D341Med (cell line): ENCODE measurements at regions not wholly inside any gene's neighbourhood (a gene's known extent, or its start where the extent isn't known, plus 50 kb on each side); places are given as distances from the start of the nearest gene placed in this dataset.
"Not testable (repeated sequence)": the region's sequence is repeated elsewhere in the genome, so short reads cannot be mapped to it uniquely, and the experiment has no call there.

Source experiments
- DNase-seq: peaks from one replicate; pipeline ENCODE4 v3.0.0; 2012; ENCODE audit warnings: low spot score

DNA sequence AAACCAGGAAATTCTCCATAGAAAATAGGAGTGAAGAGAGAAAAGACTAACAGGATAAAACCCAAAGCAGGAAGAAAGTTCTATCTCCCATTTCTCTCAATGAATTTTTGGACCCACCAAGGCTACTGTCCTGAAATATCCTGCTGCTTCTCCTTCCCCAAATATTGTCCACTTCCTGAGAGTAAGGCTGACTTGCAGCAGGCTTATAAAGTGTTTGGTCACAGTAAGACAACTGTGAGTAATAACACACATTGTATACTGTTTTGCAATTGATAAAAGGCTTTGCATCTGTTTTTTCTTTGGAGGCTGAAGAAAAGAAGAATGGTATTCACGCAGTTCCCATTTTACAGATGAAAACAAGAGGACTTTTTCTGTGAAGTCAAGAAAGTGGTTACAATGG is 52.8 kb downstream of the FOXD4L6 start:
- DNase-seq = not testable (repeated sequence)

DNA sequence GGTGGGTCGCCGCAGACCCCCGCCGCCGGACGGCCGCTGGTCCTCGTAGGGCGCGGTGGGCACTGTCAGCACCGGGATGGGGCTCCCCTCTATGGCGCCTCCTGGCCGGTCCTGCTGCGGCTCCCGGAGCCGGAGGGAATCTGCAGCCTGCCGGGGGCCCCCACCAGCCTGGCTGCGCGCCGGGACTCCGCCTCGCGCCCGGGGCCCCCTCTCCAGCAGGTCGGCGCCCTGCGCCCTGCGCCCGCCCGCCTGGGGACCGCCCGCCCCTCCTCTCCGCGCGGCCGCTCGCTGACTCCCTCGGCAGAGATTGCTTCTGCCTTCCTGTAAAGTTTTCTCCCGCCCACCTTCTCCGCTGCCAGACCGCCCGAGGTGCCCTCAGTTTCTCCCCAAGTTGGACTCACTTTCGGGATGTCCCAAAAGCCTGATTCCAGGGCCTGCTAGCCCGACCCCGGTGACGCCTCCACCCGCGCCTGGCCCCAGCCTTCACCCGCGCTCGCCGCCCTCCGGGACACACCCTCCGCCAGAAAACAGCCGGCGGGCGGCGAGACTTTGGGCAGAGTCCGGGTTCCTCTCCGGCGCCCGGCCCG is 54.0 kb downstream of the FOXD4L6 start:
- peak; percentile 55 for DNase-seq

DNA sequence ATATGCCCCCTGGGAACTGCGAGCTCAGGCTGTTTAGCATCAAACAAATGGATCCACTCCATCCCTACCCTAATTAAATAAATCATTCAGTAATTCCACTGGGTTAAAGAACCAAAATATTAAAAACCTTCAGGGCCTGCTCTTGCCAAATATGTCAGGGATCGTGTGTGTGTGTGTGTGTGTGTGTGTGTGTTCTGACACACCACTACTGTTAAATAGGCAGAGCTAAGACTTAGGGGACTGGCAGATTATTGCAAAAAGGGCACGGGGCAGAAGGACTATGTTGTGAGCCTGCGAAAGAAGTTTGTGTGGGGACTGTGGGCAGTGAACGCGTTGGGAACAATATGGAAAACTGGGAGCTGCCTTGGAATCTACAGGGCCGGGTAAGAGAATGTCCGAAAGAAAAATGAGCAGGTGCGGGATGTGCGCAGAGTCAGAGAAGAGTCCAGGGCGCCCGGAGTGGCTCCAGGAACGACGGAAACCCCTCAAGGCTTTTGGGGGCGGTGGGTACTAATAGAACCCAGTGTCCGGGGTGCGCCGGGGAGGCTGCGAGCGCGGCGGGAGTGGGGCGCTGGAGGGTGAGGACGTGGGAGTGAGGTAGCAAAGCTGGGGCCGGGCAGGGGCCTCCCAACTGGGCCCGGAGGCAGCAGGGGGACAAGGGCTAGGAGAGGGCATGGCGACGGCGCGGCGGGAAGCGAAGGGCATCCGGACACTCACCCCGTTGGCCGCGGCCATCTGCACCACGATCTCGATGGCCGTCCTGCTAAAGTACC is 54.8 kb downstream of the FOXD4L6 start:
- peak; percentile 15 for DNase-seq

DNA sequence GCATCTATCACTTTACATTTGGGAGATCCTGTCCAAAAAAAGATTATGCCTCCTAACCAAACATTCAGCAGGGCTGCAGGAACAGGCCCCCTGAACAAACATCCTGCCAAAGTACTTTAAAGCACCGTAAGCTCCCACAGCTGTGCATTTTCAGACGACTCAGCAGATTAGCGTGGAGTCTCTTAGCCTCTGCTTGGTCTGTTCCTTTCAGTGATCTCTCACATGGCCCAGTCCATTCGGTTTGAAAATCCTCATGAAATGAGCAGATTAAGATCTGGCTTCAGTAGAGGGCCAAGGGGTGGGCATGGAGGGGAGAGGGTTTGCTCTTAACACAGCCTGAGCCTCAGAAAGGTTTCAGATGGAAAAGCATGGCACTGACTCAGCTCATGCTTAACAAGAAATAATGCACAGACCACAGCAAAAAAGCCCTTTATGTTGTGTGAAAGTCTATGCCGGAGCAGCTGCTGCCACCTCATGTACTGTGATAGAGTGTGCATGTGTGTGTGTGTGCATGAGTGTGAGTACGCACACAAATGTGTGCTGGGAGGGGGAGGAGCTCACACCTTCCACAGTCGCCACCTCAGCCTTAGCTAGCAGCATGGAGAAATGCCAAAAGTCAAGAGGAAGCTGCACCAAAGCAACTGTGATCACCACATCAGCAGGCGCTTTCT is 64.2 kb downstream of the FOXD4L6 start:
- peak; percentile 38 for DNase-seq

DNA sequence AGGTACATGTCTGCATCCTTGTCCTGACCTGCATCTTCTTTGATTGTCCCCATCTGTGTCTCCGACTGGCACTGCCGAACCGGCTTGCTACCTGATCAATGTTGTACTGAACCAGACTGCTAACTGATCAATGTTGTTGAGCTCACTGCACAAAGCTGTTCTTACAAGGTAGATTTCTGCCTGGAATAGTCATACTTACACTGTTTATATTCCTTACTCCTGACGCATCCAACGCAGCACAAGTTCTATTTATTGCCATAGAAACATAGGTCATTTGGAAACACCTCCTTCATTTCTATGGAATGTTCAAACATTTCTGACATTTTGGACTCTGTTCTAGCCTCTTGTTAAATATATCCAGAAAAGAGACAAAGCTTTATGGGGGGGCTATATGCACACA is 65.2 kb downstream of the FOXD4L6 start:
- not testable (repeated sequence) for DNase-seq

DNA sequence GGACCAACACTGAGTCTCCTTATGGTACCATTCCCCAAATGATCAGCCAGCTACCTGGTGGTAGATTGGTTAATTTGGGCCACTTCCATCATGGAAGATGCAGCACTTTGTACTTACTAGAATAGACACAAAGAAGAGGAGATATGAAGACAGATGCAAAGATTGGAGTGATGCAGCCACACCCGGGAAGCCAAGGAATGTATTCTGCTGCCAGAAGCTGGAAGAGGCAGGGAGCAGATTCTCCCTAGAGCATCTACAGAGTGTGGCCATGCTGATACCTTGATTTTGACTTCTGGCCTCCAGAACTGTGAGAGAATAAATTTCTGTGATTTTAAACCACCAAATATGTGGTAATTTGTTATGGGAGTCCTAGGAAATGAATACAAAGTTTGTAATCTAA is 68.9 kb downstream of the FOXD4L6 start:
- not testable (repeated sequence) for DNase-seq

DNA sequence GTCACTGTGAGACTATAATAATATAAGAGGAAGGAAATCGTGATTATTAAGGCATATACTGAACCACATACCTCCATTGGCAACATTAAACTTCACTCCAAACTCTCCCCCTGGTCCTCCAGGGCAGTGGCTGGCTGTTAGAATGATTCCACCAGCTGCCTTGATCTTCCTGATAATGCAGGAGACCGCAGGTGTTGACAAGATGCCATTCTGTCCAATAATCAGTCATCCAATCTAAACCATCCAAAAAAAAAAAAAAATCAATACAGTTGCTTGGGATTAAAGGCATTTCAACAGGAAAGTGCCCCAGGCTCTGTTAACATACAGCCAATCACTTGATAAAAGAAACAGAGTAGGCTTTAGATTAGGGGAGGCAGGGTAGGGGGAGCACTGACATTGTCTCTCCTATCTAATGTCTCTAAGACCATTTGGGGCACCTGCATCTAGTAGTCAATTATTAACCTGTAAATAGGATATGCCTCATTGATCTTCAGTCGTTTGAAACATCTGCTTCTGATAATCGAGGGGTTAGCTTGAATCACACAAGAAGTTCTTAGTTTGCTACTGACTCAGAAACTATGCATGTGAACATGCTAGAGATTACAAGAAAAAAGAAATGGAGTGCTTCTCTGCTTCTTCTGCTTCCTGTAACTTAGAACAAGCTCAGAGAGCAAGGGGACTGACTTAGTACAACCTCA is 74.7 kb downstream of the FOXD4L6 start:
- not testable (repeated sequence) for DNase-seq

DNA sequence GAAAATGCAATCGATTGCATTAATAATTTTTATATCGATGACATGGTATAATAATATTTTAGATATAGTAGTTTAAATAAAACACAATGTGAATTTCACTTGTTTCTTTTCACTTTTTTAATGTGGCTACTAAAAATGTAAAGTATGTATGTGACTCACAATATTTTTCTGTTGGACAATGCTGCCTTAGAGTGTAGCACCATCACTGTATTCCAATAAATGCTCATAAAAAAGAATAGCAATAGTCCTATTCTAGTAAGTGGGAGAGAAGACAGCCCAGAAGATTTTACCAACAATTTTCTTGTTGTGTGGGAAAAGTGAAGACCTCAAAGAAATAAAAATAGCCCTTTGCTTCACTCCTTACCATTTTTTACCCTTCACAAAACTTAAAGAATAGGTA is 79.8 kb downstream of the FOXD4L6 start:
- not testable (repeated sequence) for DNase-seq

DNA sequence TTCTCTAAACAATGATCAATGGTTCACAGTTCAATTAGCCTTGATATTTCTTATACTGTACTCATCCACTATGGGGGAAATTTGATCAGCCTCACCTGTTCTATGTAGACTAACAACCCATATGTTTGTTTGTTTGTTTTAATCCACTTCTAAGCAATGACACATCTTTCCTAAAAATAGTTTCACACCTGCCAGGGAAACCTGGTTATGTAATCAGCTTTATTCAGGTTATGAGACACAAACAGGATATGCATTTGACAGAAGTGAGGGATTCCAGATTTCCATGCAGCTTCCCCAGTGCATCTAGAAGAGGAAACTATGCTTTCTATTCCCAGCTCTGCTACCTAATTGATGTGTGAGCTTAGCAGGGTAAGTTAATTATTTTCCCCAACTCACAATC is 80.7 kb downstream of the FOXD4L6 start:
- DNase-seq = not testable (repeated sequence)

DNA sequence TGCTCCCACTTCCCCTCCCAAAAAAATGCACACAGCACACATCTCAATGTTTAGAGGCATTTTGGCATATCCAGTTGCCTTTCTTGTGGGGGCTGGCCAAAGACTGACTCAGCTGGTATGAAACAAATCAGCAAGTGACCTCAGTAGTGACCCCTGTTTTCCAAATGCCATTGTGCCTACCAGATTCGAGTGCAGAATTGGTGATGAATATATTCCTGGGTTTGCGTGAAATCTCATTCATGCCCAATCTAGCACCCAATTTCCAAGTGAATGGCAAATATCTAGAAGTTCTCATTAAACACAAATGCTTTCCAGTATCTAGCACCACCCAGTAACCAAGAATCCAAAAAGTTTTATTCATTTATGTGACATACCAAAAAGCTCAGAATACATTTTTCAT is 83.6 kb downstream of the FOXD4L6 start:
- DNase-seq = not testable (repeated sequence)

DNA sequence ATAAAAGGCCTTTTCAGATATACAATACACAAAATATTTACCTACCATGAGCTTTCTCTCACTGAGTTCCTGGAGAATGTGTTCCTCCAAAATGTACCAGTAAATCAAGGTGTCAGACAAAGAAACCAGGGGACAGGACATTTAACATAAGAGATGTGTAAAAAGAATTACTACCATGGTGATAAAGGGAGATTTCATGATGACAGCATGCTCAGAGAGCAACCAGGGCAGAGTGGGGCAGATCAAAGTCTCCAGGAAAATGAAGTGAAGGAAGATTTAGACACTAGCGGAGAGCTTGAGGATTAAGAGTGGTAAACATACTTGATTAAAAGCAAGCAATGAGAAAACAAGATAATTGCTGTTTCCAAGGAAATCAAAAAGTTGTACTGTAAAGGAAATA is 85.0 kb downstream of the FOXD4L6 start:
- DNase-seq = not testable (repeated sequence)

DNA sequence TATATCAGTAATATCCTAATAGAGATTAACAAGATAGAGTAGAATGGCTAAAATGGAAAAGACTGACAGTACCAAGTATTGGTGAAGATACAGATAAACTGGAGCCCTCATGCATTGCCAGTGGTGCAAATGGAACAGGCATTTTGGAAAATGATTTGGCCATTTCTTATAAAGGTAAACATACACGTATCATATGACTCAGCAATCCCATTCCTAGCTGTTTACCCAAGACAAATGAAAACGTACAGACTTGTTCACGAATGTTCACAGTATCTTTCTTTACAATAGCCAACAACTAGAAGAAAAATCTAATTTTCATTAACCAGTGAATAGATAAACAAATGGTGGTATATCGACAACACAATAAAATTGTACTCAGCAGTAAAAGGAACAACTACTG is 86.4 kb downstream of the FOXD4L6 start:
- not testable (repeated sequence) for DNase-seq

DNA sequence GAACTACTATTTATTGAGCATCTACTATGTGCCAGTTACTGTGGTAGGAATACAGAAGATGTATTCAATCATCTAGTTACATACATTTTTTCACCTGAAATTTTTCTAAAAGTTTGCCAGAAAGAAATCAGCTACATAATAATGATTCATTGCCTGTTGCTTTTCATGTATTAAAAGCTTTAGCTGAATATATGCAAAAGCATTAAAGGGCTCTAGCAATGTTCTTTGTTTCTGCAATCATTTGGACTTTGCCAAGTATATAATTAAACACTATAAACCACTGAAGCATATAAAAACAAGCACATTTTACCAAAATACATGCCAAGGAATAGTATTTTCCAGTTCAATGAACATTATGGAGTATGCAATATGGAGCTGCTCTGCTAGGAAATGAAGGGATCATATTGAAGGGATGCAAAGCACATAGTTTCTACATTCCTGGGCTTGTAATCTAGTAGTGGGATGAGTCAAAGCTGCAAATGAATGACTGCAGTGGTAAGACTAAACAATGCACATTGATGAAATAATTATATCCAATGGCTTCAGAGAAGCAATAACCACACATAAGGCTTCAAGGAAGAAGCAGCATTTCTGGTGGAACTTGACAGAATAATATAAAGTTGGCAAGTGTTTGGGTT is 87.7 kb downstream of the FOXD4L6 start:
- DNase-seq = not testable (repeated sequence)

DNA sequence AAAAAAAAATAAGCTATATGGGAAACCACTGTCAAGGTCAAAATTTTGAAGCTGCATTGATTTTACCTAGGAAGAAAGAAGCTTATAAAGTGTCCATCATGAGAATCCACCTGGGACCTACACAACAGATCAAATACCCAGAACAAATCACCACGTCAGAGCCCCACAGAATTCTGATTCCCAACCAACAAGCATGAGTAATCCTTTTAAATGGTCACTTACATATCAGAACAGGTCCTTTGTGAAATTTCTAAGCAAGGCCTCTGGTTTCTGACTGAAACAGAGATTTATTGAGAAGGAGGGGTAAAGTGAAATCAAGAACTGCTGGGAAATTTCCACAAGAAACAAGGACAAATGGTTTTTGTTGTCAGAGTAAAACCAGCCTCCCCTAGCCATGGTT is 93.2 kb downstream of the FOXD4L6 start:
- DNase-seq = not testable (repeated sequence)

DNA sequence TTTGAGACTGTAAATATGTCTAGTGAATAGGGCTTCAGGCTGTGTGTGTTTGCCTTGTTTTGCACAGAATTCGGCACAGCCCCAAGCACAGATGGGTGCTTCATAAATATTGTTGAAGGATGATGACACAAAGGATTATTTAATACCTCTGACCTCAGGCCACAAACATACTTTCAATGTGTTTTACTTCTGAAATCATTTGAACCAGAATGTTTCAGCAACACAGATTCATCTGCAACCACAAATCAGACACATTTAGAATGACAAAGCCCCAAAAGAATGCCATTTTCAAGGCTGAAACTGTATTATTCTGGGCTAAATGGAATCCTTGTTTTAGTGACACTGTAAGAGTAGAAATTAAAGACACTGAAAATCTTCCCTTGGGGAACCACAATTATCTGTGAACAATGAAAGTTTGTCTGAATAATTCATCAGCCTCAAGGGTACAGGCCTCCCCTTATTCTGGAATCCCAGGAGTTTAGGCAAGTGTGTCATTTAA is 93.7 kb downstream of the FOXD4L6 start:
- DNase-seq = not testable (repeated sequence)

DNA sequence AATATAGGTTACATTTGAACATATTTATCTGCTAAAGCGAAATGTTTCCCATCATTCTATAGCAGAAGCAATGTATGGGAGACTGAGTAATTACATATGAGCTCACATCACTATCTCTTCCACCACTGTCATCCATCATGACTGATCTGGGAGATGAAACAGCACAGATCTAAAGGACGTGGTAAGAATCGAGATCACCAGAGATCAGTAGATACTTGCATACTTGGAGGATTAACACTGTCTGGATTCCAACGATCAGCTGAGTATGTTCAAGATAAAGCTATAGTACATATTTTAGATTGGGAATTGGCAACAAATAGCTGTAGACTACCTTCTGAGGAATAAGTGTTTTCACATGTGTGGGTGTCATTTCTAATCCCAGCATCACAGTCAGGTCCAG is 94.6 kb downstream of the FOXD4L6 start:
- not testable (repeated sequence) for DNase-seq

DNA sequence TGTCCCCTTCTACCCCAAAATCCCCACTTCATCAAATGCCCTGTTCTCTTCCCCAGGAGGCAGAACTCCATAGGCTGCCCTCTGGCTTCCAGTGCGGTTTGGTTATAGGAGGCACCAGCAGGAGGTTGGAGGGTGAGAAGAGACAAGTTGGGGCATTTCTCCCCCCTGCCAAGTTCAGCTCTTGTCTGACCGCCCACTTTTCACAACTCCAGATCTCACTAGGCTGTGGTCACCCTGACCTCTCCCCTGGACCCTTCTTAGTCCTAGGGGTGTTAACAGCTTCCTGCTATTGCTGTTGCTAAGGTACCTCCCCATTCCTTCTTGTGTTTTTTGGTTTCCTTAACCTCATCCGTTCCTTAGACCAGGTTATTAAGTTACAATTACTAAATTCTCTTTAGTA is 95.1 kb downstream of the FOXD4L6 start:
- DNase-seq = not testable (repeated sequence)

DNA sequence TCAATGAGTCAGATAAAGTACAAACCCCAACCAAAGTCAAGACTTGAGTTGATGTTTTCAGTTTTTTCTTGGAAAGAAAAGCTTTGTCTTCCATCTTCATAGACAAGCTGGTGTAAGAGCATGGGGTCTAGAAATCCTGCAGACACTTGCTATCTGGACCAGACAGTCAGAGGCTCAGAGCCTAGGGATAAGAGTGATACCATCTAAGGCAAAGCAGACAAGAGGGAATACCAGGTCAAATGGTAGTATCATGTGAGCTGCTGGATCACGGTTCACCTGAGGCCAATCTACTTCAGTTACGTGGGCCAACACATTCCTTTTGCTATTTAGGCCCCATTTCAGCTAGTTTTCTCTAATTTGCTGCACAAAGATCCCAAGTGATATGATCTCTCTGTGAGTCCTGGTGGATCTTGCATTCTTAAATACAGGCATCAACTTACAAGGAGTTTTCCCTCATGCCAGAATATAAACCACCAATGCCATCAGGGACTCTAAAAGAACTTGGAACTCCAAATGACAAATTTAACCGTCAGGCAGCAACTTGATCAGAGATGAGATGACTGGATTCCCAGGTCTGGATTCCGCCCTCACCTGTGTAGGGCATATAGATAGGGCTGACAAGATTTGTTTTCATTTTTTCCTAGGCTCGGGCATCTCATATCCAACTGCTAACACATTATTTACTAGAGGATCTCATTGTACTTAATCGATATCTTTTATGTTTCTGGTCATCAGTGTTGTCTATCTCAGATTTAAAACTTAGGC is 101.4 kb downstream of the FOXD4L6 start:
- DNase-seq = not testable (repeated sequence)

DNA sequence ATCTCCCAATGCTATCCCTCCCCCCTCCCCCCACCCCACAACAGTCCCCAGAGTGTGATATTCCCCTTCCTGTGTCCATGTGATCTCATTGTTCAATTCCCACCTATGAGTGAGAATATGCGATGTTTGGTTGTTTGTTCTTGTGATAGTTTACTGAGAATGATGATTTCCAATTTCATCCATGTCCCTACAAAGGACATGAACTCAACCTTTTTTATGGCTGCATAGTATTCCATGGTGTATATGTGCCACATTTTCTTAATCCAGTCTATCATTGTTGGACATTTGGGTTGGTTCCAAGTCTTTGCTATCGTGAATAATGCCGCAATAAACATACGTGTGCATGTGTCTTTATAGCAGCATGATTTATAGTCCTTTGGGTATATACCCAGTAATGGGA is 106.1 kb downstream of the FOXD4L6 start:
- DNase-seq = not testable (repeated sequence)

DNA sequence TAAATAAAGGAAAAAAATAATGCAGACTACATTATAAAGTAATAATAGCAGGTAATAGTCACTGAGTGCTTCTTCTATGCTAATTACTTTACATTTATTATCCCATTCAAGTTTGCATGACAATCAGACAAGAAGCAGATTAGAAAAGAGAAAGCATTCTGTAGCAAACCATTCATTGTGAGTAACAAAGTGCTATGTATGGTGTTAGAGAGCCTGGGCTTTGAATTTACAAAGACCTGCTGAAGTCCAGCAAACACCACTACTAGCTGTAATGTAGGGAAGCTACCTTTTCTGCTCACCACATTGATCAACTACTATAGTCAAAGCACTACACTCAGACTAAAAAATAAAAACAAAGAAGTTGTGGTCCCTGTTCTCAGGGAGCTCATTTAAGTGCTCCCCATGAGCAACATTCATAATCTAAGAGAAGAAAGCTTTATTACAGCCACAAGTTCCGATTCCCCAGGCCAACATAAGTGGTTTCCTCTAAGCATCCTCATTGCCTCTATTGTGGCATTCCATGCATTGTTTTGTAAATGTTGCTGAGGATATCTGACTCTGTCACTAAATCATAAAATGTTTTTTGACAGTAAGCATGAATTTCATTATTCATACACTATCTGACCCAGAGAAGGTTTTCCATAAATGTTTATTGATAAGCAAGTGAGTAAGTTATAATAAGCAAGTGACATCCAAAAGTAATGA is 108.5 kb downstream of the FOXD4L6 start:
- not testable (repeated sequence) for DNase-seq
